ENCODE measurements at regions not wholly inside any gene's neighbourhood (a gene's known extent, or its start where the extent isn't known, plus 50 kb on each side); places are given as distances from the start of the nearest gene placed in this dataset.

- no peak for TF ChIP-seq CTCF (conservative IDR thresholded peaks at IDR 0.05; ENCODE audit: low read length)
- TF ChIP-seq EZH2phosphoT487 (IDR thresholded peaks at IDR 0.05; ENCODE audit: borderline replicate concordance, low read depth, low read length): no peak
Observed at GRCh38 chr11:128190312-128190711, 397.0 kb downstream of the ETS1 start.
